NCI-H2107 treated with DMSO at 0.1 percent for 48 hours (cell line): ENCODE measurements at regions not wholly inside any gene's neighbourhood (a gene's known extent, or its start where the extent isn't known, plus 50 kb on each side); places are given as distances from the start of the nearest gene placed in this dataset.
"Not testable (repeated sequence)": the region's sequence is repeated elsewhere in the genome, so short reads cannot be mapped to it uniquely, and the experiment has no call there.

Source experiments
- DNase-seq: peaks from one replicate; lab custom pipeline; 2025; ENCODE audit not compliant: unreplicated experiment; lab: John Stamatoyannopoulos, UW

DNA sequence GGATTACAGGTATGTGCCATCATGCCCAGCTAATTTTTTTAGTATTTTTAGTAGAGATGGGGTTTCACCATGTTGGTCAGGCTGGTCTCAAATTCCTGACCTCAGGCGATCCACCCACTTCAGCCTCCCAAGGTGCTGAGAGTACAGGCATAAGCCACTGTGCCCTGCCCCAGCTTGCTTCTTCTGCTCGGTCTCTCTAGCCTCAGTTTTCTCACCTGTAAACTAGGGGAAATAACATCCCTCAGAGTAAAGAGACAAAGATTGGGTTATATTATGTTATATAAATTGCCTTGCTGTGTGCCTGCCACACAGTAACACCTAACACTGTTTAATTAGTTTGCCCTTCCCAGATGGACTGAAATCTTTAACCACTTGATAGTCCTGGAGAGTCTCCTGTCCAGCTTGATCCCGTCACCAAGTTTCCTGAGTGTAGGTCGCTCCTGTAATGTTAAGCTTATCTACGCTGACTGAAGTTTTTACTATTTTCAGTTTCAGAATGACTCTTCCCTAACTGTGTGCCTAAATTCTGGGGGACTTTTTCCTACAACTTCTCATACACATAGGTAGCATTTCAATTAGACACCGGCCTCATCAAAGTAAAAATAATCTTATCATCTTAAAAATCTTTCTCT is 412.7 kb upstream of the TENM3 start:
- no peak for DNase-seq

DNA sequence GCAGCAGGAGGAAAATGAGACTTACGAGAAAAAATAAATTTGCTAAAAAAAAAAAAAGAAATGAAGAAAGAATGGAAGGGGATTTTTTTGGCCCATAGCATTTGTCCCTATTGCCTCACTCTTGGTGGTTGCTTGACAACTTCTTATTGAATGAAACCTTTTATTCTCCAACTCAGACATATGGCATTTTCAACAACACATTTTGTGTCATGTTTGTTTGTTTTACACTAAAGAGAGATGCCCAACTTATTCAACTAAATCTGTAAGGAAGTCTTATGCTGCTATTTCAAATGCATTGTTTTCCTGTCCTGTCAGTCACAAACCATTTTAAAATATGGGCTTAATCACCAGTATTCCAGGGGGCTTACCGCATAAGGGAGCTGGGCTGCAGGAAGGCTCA is 409.1 kb upstream of the TENM3 start:
- no peak for DNase-seq

DNA sequence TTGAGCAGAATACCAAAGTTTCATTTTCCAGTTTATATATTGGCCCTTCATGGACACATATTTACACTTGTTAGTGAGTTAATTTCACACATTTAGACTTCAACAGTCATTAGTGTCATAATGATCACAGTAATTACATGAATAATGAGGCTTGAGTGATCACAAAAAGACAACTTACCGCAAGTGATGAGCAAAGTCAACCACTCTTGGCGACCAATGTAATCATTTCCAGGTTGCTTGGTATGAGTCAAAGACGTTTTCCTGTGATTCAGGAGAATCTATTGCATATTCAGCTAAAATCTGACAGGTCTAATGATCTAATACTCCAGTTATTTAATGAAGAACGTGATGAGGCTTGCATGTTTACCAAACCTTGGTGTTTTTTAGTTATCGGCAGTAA is 407.9 kb upstream of the TENM3 start:
- no peak for DNase-seq

DNA sequence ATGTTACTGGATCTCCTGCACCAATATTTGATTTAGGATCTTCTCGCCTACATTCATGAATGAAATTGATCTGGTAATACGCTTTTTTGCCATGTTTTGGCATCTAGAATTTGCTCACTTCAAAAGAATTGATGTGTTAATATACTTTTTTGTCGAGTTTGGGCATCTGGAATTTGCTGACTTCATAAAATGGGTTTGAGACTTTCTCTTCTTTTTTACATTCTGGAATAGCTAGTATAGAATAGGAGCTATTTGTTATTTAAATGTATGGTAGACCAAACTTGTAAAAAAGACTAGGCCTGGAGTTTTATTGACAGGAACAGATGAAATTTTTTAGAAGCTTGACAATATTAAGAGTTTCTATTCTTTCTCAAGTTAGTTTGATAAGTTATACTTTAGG is 404.9 kb upstream of the TENM3 start:
- no peak for DNase-seq

DNA sequence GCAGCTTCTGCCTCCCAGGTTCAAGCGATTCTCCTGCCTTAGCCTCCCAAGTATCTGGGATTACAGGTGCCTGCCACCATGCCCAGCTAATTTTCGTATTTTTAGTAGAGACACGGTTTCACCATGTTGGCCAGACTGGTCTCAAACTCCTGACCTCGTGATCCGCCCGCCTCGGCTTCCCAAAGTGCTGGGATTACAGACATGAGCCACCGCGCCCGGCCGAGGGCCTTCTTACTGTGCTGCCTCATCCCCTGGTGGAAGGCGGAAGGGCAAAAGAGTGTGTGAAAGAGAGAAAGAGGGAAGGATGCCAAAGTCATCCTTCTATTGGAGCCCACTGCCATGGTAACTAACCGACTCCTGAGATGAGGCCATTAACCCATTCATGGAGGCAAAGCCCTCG is 399.4 kb upstream of the TENM3 start:
- not testable (repeated sequence) for DNase-seq

DNA sequence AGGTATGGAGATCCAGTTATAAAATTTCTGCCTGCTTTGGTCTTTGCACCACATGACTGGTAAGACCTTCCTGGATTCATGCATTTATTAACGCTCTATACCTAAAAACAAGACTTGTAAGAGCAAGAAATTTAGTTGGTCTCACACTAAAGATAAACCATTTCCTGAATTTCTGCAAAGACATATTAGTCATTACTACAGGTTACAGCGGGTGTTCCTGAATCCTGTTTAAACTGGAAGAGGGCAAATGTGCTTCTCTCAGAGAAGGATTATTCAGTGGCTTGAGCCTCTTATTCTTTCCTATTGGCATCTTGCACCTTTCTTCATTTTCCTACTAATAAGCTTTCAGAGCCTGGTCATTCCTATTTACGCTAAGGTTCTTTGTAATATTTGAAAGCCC is 397.6 kb upstream of the TENM3 start:
- no peak for DNase-seq

DNA sequence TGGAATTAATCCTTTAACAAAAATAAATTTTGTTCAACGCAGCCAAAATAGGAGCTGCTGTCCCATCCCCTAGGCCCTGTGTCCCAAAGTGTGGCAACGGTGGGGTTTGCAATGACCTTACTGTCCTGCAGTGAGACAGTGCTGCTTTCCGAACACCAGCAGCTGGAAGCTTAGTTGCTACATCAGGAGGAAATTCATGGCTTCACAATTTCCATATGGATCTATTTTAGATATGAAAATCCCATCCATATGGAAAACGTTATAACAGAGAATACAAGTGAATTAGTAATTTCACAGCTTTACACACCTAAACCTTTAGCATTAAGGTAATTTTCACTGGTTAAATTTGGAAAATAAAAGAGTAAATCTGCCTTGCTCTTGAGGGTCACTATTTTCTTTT is 396.3 kb upstream of the TENM3 start:
- DNase-seq = no peak

DNA sequence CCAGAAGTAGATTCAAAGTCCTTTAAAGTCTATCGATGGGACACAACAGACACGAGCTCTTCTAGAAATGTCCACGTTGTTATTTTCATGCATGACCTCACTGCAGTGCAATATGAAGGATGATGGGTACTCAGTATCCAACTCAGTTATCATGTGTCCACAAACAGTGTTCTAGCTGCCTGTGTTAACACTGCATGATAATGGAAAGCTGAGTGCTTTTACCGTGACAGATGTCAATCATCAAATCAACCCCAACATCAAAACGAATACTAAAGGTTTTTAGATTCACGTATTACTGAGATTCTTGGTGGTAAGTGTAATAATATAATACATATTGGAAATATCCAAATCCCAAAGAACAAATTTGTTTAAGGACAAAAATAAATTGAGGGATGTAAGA is 394.8 kb upstream of the TENM3 start:
- no peak for DNase-seq

DNA sequence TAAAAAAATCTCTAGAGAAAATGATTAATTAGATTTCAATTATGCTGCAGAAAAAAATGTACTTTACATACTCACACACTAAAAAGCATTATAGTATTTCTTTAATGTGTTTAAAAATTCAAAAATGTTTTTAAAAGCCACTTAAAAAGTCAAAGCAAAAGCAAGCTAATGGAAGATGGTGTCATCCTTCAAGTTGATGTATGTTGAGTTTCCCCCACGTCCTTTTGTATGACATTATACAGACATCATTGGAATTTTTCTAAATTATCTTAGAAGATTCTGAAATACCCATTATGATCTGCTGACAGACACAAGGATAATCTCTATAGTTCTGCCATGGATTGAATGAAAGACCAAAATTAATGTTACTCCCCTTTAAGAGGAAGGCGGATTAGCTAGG is 393.7 kb upstream of the TENM3 start:
- DNase-seq = no peak

DNA sequence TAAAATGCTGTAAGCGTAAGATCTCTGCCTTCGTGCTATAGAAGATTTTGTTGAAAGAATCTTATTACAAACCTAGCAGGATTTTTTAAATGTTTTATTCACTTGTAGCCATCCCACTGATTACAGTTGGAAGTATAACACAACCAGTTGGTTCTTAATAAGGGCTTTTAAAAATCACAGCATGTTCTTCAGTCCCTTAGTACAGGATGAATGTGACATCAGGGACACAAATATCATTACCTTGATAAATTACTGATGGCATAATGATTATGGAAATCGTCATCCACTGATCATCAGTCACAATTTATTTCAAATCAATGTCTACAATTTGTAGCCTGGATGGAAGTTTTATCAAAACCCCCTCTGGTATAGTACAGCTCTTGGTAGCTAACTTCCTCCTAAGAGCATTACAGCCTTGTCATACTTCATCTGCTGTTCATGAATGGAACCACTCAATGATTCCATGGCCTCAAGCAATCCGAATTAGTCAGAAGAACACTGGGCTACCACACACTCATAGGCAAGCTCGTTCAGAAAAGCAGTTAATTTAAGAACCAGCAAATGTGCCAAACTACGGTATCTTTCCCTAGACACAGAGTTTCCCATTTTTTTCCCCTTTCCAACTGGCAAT is 389.2 kb upstream of the TENM3 start:
- DNase-seq = no peak

DNA sequence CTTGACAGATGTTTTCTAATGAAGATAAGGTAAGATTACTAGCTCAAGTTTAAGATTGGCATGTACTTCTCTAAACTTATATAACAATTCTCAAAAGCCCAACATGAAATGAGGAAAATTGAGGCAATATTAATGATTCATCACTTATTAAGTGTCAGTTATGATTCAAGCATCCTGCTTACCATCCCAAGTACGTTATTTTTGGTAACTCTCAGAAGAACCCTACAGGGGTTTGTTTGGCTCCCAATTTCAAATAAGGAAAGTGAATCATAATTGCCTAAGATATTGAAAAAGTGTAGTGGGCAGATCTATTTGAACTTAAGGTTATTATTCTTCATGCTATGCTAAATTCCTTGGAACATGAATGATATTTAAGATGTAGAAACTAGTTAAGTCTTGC is 387.9 kb upstream of the TENM3 start:
- no peak for DNase-seq

DNA sequence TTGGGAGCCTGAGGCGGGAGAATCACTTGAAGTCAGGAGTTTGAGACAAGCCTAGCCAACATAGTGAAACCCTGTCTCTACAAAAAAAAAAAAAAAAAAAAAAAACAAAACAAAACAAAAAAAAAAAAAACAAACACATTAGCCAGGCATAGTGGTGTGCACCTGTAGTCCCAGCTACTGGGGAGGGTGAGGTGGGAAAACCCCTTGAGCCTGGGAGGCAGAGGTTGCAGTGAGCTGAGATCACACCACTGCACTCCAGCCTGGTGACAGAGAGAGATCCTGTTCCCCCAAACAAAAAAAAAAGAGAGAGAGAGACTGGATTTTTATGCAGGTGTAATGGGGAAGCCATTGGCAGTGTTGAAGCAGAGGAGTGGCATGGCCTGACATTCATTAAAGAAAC is 385.7 kb upstream of the TENM3 start:
- DNase-seq = not testable (repeated sequence)

DNA sequence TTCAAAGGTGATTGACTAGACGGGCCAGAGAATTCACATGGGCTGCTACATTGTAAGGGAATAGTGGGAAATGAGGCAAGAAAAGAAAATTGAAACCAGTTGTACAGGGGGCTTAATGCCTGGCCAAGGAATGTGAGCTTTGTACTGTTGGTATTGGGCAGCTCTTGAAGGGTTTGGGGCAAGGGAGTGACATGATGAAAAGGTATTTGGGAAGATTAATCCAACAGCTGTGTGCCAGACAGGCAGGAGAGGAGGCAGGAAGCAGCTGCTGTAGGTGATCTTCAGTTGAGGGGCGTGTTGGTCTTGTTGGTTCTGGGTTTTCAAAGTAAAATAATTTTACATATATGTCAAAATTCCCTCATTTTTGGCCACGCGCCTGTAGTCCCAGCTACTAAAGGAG is 384.5 kb upstream of the TENM3 start:
- DNase-seq = no peak

DNA sequence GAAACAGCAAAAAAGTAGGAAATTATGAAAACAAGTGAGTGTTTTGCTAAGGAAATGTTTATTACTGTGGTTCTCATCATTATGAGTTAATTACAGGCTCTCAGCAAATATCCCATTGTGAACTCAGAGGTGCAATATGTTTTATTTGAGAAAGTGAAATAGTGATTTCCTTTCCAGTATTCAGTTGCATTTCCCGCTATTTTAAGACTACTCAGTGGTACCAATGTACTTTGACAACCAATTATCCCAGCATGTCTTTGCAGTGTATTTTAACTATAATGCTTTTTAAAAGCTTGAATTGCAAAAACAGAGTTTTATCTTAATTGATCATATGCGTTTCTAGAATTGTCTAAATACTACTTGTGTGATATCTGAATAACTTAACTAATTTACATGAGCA is 383.8 kb upstream of the TENM3 start:
- no peak for DNase-seq

DNA sequence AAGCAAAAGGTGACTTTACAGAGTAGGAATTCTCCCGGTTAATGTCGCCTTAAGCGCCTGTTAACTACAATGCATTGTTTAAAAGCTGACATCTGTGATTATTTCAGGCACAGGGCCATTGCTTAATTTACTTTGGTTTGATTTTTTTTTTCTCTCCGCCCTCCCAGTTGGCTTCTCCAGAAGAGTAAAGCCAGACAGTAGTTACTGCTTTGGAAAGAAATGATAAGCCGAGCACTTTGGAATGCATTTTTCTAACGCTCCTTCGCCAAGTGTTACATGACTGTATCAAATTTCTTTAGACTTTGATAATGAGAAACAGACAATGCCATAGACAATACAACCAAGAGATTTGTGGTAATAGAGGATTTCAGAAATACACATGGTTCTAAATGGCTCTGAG is 383.0 kb upstream of the TENM3 start:
- DNase-seq = no peak

DNA sequence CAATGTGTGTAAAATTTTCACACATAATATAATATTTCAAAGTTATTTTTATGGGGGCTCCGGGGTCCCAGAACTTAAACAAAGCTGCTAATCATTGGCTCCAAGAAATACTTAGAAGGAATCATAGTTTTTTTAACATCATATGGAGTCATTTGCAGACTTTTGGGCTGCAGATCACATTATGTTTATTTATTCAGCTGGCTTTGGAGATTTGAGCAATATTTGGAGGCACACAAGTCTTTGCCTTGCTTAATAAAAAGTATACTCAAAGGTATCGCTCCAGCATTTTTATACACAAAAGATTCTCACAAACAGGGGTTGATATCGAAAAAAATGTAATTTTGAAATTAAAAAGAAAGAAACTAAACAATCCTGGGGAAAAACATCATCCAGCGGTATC is 382.5 kb upstream of the TENM3 start:
- DNase-seq = no peak

DNA sequence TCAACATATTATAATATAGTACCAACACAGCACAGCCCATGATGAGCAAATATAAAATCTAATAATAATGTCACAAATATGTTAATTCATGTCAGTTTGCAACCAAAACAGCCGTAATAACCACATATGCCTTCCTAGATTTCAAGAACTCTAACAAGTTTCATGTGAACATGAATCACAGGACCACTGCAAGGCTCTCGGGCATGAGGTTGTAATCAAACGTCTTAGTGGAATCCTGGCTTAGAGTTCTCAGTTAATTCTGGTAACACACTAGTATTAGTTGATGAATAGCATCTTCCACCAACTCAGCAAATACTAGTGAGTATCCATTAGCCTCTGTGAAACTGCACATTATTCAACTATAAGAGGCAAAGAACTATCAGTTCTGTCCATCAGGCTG is 379.3 kb upstream of the TENM3 start:
- DNase-seq = no peak

DNA sequence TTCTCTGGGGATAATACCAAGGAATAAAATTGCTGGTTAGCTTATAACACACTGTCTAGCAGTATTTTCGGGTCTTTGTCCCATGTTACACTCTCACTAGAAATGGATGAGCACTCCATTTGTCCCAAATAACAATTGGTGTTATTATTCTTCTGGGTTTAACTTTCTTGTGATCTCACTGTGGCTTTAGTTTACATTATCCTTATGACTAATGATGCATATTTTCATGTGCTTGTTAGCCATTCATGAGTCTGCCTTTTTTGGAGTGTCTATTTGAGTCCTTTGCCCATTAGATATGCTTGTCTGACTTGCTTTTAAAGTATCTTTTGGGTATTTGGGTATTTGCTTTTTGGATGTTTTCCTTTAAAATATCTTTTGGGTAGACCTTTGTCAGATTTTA is 372.9 kb upstream of the TENM3 start:
- no peak for DNase-seq

DNA sequence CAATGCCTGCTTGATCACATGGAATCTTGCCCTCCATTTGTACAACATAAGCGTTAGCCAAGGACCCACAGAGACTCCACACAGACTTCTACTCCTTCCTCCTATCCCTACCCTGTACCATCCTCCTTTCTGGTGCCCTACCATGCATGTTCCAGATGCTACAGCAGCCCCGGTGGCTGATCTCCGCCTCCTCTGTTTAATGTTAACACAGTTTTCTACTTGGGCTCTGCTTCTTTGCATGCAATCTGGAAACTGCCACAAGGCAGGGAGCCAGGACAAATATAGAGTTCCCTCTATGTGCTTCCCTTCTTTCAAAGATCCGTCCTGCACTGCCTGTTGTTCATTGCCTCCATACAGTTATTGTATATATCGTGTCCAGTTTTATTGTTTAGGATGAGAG is 368.6 kb upstream of the TENM3 start:
- no peak for DNase-seq

DNA sequence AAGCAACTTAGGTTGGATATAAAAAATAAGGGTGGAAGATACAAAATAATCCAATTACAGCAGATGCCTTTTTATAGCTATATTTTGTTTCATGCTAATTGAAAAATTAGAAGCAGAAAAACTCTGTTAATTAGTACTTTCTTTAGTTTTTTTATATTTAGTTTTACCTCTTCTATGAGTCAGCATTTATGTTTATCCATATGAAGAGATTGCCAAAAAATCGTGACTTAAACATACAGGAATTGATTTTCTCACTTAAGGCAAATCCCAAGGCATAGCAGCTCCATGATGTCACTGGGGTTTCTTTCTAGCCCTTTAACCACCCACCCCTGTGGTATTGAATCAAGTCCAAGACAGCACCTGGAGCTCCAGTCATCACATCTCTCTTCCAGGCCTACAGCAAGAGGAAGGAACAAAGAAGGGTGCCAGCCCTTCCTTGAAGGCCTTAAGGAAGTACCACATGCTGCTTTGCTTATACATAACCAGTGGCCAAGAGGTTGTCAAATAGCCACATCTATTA is 365.8 kb upstream of the TENM3 start:
- no peak for DNase-seq

DNA sequence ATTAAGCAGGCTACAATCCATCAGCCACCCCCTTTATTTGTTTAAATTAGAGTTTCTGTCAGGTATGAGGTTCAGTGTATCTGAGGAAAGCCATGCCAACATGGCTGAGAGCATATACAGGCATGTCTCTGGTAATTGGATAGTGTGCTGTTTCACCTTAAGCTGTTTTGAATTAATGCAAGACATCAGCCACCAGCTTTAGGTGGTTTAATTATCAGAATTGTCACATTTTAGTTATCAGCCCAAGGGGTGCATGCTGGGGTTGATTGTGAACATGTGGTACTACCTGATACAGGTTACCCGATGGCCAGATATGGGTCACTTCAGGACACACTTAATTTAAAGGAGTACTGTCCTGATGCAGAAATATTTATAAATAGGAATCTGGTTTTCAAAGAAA is 353.2 kb upstream of the TENM3 start:
- DNase-seq = no peak

DNA sequence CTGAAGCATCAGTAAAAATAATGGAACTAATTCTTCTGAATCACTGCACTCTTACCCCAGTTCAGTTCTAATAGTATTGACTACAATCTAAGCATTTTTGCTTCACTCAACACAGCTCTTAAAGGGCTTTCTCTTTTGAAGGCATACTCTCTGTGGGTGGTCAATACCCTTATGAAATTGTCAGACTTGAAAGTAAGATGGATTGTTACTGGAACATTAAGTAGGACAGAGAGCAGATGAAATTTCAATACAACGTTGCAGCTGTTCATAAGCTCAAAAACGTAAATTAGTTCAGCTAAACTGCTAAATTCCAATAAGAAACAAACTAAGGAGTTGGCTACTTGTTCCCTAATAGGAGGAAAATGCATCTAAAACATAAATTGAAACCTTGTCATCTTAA is 352.3 kb upstream of the TENM3 start:
- DNase-seq = no peak

DNA sequence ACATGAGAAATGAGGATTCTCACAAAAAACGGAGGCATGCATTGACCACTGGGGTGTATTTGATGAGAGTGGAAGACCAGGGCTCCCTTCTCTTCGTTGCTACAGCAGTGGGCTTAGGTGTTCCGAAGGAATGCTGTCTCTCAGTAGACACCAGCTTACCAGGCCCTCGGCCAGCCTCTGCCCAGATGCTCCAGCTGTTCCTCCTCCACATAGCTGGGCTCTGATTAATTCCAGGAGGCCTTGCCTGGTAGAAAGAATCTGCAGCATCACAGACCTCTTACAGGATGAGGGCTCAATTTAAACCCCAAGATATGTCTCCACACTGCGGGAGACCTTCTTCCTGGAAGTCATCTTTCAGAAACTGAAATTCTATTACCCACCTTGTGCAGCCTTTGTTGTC is 346.6 kb upstream of the TENM3 start:
- DNase-seq = no peak
